ENCODE measurements at regions not wholly inside any gene's neighbourhood (a gene's known extent, or its start where the extent isn't known, plus 50 kb on each side); places are given as distances from the start of the nearest gene placed in this dataset.
"Not testable (repeated sequence)": the region's sequence is repeated elsewhere in the genome, so short reads cannot be mapped to it uniquely, and the experiment has no call there.

GRCh38 chr15:53116915-53117314 lies 326.8 kb upstream of the ONECUT1 start:
- TF ChIP-seq POLR2A, CTCF, POLR2AphosphoS5, EP300 (IDR thresholded peaks at IDR 0.05): not testable (repeated sequence)

Measured in gastroesophageal sphincter (tissue), 3 donors.